Thyroid gland (tissue), 4 donors: ENCODE measurements at regions not wholly inside any gene's neighbourhood (a gene's known extent, or its start where the extent isn't known, plus 50 kb on each side); places are given as distances from the start of the nearest gene placed in this dataset.

ENCODE experiments used
- POLR2A ChIP-seq, 2 donors: fragments of 450-650 bp; IDR thresholded peaks; one replicate each; pipeline ENCODE4 v1.6.1; 2017; ENCODE audit warnings: antibody characterized with exemption in 2 of 2, mild to moderate bottlenecking in 2 of 2, moderate library complexity in 1 of 2
- TF ChIP-seq, protein P1 (sequence below), 6 experiments: fragments of 200-600 bp in 3 of 6; fragments of 450-650 bp in 3 of 6; sonication (generic) in 3 of 6; IDR thresholded peaks; one replicate each; pipeline ENCODE4 v1.5.1; 2016 to 2019; ENCODE audit warnings: antibody characterized with exemption in 6 of 6, mild to moderate bottlenecking in 2 of 6, inconsistent platforms in 1 of 6, moderate library complexity in 1 of 6

DNA sequence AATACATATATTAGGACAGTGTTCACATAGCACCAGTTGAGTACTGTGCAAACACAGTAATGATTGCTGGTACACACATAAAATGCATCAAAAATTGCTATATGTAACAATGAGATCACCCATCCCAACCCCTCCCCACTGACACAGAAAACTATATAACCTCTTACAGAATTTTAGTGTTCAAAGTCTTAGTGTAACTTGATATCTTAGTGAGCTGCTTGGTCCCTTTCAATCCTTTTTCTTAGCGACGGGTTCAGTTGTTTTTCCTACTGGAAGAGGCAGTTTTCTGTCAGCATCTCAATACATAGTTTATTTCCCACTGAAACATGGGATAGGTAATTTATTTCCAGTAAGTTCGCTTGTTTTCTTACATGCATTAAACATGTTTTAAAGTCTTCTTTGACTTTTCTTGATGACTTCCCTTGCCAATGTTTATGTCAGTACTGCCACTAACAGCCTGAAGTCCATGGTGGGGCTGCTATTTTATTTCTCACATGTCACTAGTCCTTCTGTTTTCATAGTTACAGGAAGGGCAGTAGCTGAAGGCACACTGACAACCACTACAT is 96.4 kb upstream of the FOXC1 start:
- TF ChIP-seq, protein P1, sequence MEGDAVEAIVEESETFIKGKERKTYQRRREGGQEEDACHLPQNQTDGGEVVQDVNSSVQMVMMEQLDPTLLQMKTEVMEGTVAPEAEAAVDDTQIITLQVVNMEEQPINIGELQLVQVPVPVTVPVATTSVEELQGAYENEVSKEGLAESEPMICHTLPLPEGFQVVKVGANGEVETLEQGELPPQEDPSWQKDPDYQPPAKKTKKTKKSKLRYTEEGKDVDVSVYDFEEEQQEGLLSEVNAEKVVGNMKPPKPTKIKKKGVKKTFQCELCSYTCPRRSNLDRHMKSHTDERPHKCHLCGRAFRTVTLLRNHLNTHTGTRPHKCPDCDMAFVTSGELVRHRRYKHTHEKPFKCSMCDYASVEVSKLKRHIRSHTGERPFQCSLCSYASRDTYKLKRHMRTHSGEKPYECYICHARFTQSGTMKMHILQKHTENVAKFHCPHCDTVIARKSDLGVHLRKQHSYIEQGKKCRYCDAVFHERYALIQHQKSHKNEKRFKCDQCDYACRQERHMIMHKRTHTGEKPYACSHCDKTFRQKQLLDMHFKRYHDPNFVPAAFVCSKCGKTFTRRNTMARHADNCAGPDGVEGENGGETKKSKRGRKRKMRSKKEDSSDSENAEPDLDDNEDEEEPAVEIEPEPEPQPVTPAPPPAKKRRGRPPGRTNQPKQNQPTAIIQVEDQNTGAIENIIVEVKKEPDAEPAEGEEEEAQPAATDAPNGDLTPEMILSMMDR (IDR thresholded peaks at IDR 0.05) = no peak
- no peak for TF ChIP-seq POLR2A (IDR thresholded peaks at IDR 0.05)
